Erythroblast (primary cell): ENCODE measurements at regions not wholly inside any gene's neighbourhood (a gene's known extent, or its start where the extent isn't known, plus 50 kb on each side); places are given as distances from the start of the nearest gene placed in this dataset.

ENCODE experiments used
- GATA1 ChIP-seq: IDR thresholded peaks from 2 replicates; pipeline ENCODE4 v1.6.1; 2011; ENCODE audit warnings: low read depth, mild to moderate bottlenecking, control low read depth, low read length, moderate library complexity
- POLR2A ChIP-seq: IDR thresholded peaks from 2 replicates; pipeline ENCODE4 v1.6.1; 2011; ENCODE audit warnings: mild to moderate bottlenecking, low read length

DNA sequence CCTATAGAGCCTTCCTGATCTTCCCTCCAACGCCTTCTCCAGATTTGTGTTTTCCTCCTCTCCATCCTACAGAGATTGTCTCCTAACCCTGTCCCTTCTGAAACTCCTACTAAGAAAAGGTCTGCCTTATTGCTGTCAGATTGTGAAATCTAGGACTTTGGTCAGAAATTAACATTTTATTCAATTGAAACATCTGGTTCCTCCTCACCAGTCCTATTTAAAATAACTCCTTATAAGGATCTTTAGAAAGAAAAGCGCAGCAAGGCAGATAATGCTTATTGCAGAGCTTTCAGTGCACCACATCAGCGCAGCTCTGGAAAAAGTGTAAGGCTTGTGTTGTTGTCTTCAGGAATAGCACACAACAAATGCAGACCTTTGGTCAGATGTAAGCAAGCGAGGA lies 477.8 kb upstream of the CHST9 start:
- TF ChIP-seq POLR2A = no peak
- no peak for TF ChIP-seq GATA1
